ENCODE measurements at regions not wholly inside any gene's neighbourhood (a gene's known extent, or its start where the extent isn't known, plus 50 kb on each side); places are given as distances from the start of the nearest gene placed in this dataset.
"Not testable (repeated sequence)": the region's sequence is repeated elsewhere in the genome, so short reads cannot be mapped to it uniquely, and the experiment has no call there.

- not testable (repeated sequence) for DNase-seq
Observed at GRCh38 chr14:53242898-53243297, 89.8 kb upstream of the DDHD1 start.

- no peak for DNase-seq
Observed at GRCh38 chr14:53237488-53237887, 84.4 kb upstream of the DDHD1 start.

- DNase-seq = no peak
Observed at GRCh38 chr14:53236708-53237107, 83.6 kb upstream of the DDHD1 start.

- no peak for DNase-seq
Observed at GRCh38 chr14:53231171-53231570, 78.0 kb upstream of the DDHD1 start.

- no peak for DNase-seq
Observed at GRCh38 chr14:53228966-53229365, 75.8 kb upstream of the DDHD1 start.

GRCh38 chr14:53227154-53227718 is 74.1 kb upstream of the DDHD1 start:
- DNase-seq = no peak

GRCh38 chr14:53226553-53226952 is 73.4 kb upstream of the DDHD1 start:
- DNase-seq = no peak

- no peak for DNase-seq
Observed at GRCh38 chr14:53220914-53221313, 67.8 kb upstream of the DDHD1 start.

- DNase-seq = no peak
Observed at GRCh38 chr14:53218161-53218560, 65.0 kb upstream of the DDHD1 start.

GRCh38 chr14:53217316-53217994 is 64.3 kb upstream of the DDHD1 start:
- peak; percentile 84 for DNase-seq

GRCh38 chr14:53216955-53217315 is 63.8 kb upstream of the DDHD1 start:
- DNase-seq = not testable (repeated sequence)

- not testable (repeated sequence) for DNase-seq
Observed at GRCh38 chr14:53216478-53216877, 63.4 kb upstream of the DDHD1 start.

GRCh38 chr14:53215101-53215500 is 62.0 kb upstream of the DDHD1 start:
- no peak for DNase-seq

- DNase-seq = no peak
Observed at GRCh38 chr14:53214384-53214783, 61.3 kb upstream of the DDHD1 start.

- no peak for DNase-seq
Observed at GRCh38 chr14:53213761-53214160, 60.6 kb upstream of the DDHD1 start.

- DNase-seq = no peak
Observed at GRCh38 chr14:53209370-53209769, 56.2 kb upstream of the DDHD1 start.
